ENCODE measurements at regions not wholly inside any gene's neighbourhood (a gene's known extent, or its start where the extent isn't known, plus 50 kb on each side); places are given as distances from the start of the nearest gene placed in this dataset.

- TF ChIP-seq POLR2A (IDR thresholded peaks at IDR 0.05; ENCODE audit: borderline replicate concordance, extremely low read depth, insufficient read depth, insufficient read length) (no peak), REST (IDR thresholded peaks at IDR 0.05; ENCODE audit: low read depth) (no peak), ZFX (IDR thresholded peaks at IDR 0.05) (no peak; the same call in 1 of the 2 replicates), JUND (IDR thresholded peaks at IDR 0.05) (no peak), SIN3A (IDR thresholded peaks at IDR 0.05; ENCODE audit: low read depth) (no peak), YY1 (IDR thresholded peaks at IDR 0.05; ENCODE audit: extremely low read depth, insufficient replicate concordance, low read depth, low read length) (no peak)
- TF ChIP-seq, protein P1, sequence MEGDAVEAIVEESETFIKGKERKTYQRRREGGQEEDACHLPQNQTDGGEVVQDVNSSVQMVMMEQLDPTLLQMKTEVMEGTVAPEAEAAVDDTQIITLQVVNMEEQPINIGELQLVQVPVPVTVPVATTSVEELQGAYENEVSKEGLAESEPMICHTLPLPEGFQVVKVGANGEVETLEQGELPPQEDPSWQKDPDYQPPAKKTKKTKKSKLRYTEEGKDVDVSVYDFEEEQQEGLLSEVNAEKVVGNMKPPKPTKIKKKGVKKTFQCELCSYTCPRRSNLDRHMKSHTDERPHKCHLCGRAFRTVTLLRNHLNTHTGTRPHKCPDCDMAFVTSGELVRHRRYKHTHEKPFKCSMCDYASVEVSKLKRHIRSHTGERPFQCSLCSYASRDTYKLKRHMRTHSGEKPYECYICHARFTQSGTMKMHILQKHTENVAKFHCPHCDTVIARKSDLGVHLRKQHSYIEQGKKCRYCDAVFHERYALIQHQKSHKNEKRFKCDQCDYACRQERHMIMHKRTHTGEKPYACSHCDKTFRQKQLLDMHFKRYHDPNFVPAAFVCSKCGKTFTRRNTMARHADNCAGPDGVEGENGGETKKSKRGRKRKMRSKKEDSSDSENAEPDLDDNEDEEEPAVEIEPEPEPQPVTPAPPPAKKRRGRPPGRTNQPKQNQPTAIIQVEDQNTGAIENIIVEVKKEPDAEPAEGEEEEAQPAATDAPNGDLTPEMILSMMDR (IDR thresholded peaks at IDR 0.05 in 2 of 3, conservative IDR thresholded peaks at IDR 0.05 in 1 of 3; ENCODE audit: borderline replicate concordance in 1 of 3, insufficient read depth in 1 of 3, low read depth in 2 of 3, low read length in 2 of 3), result no peak
- TF ChIP-seq, protein P2, sequence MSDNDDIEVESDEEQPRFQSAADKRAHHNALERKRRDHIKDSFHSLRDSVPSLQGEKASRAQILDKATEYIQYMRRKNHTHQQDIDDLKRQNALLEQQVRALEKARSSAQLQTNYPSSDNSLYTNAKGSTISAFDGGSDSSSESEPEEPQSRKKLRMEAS (IDR thresholded peaks at IDR 0.05), result no peak
These were observed 123.8 kb downstream of the GOSR1 start for GRCh38 chr17:30600830-30601494.

All from HCT116 (cell line).